K562 (cell line): ENCODE measurements at regions not wholly inside any gene's neighbourhood (a gene's known extent, or its start where the extent isn't known, plus 50 kb on each side); places are given as distances from the start of the nearest gene placed in this dataset.

Experiments used
- ARNT ChIP-seq, 2 experiments: fragments of 450-650 bp; IDR thresholded peaks; 2 replicates each; pipeline ENCODE4 v1.6.1; 2016; ENCODE audit warnings: mild to moderate bottlenecking in 1 of 2
- ELF4 ChIP-seq: fragments of 450-650 bp; formaldehyde crosslinking; IDR thresholded peaks from 2 replicates; pipeline ENCODE4 v1.4.0; 2022; ENCODE audit warnings: missing genetic modification characterization
- GTF2A2 ChIP-seq: IDR thresholded peaks from 2 replicates; pipeline ENCODE4 v1.6.1; 2016; ENCODE audit warnings: mild to moderate bottlenecking, missing genetic modification characterization, missing compliant biosample characterization
- RBM15 ChIP-seq: fragments of 200-400 bp; formaldehyde crosslinking; IDR thresholded peaks from 2 replicates; pipeline ENCODE4 v1.6.1; 2018; ENCODE audit warnings: mild to moderate bottlenecking, low read length, moderate library complexity; ENCODE audit not compliant: insufficient read depth
- TFE3 ChIP-seq: fragments of 450-650 bp; formaldehyde crosslinking; IDR thresholded peaks from 2 replicates; pipeline ENCODE4 v1.4.0; 2020; ENCODE audit warnings: mild to moderate bottlenecking, mixed read lengths

- TF ChIP-seq TFE3 (CRISPR knock-in tag) (no peak), ELF4 (no peak), RBM15 (no peak), ARNT (IDR thresholded peaks at IDR 0.05) (no peak), GTF2A2 (tag) (no peak)
These were observed 825.3 kb downstream of the STIM2 start for GRCh38 chr4:27685947-27686346.
